ENCODE measurements at regions not wholly inside any gene's neighbourhood (a gene's known extent, or its start where the extent isn't known, plus 50 kb on each side); places are given as distances from the start of the nearest gene placed in this dataset.
"Not testable (repeated sequence)": the region's sequence is repeated elsewhere in the genome, so short reads cannot be mapped to it uniquely, and the experiment has no call there.

GRCh38 chr16:29062235-29062634, 77.4 kb downstream of the LAT start:
- not testable (repeated sequence) for DNase-seq (ENCODE audit: low read depth in 1 of 2, low spot score in 1 of 2)

GRCh38 chr16:29061467-29061921, 76.6 kb downstream of the LAT start:
- DNase-seq (ENCODE audit: low read depth in 1 of 2, low spot score in 1 of 2), result not testable (repeated sequence)

- DNase-seq (ENCODE audit: low read depth in 1 of 2, low spot score in 1 of 2), result not testable (repeated sequence)
Measured at GRCh38 chr16:29060022-29060810, 75.4 kb downstream of the LAT start.

- DNase-seq (ENCODE audit: low read depth in 1 of 2, low spot score in 1 of 2), result not testable (repeated sequence)
Measured at GRCh38 chr16:29059575-29059974, 74.7 kb downstream of the LAT start.

Data from stimulated activated CD4-positive, alpha-beta T cell treated with anti-CD3 and anti-CD28 coated beads, Interleukin-15, amount 100 ng/mL, for 1 hour (primary cell).